ENCODE measurements at regions not wholly inside any gene's neighbourhood (a gene's known extent, or its start where the extent isn't known, plus 50 kb on each side); places are given as distances from the start of the nearest gene placed in this dataset.

- no peaks in the 10 kb centered on the region for H3K9me3 ChIP-seq
- WGBS (ENCODE audit: low lambda C conversion rate) = 38% methylated on average over 7 of the region's 8 CpGs
Observed at GRCh38 chr19:31499281-31500196, 150.3 kb upstream of the TSHZ3 start.

More at GRCh38 chr19:31499281-31500196, 150.3 kb upstream of the TSHZ3 start:
- H3K4me2 ChIP-seq = no peak overlapping the region
- POLR2A ChIA-PET = no interaction called here
- no peak overlapping the region for H3K27ac ChIP-seq (ENCODE audit: low read depth in 2 of 2, low read length in 1 of 2)
- H4K20me1 ChIP-seq (ENCODE audit: insufficient read depth) = no peaks in the 10 kb centered on the region
- no peak for DNase-seq
- CTCF ChIA-PET = no interaction called here
- H3K36me3 ChIP-seq (replicated peaks in 1 of 2; ENCODE audit: control insufficient read depth in 1 of 2, insufficient read depth in 2 of 2, low read length in 1 of 2) = no peaks in the 10 kb centered on the region
- no peaks in the 10 kb centered on the region for H3K9me2 ChIP-seq
- H3K9ac ChIP-seq = no peak overlapping the region
- no peaks in the 10 kb centered on the region; a peak in 1 of 4 replicates for H3K4me1 ChIP-seq (ENCODE audit: control insufficient read depth in 1 of 2, insufficient read depth in 2 of 2, low read depth in 1 of 2, low read length in 1 of 2)
- H3K4me3 ChIP-seq (ENCODE audit: low read depth in 2 of 2, low read length in 1 of 2) = no peak overlapping the region
- no peaks in the 10 kb centered on the region for H3K27me3 ChIP-seq (ENCODE audit: insufficient read depth)
- no peak for TF ChIP-seq SMC3 (IDR thresholded peaks at IDR 0.05; ENCODE audit: low read depth, low read length)
- TF ChIP-seq MEF2A (IDR thresholded peaks at IDR 0.05; ENCODE audit: borderline replicate concordance, low read depth) = no peak
- no peak for TF ChIP-seq CTCF (IDR thresholded peaks at IDR 0.05)
- TF ChIP-seq RXRA (IDR thresholded peaks at IDR 0.05; ENCODE audit: borderline replicate concordance, low read depth) = no peak
- TF ChIP-seq NRF1 (IDR thresholded peaks at IDR 0.05; ENCODE audit: low read depth, low read length) = no peak
- TF ChIP-seq ZBTB33 (IDR thresholded peaks at IDR 0.05; ENCODE audit: borderline replicate concordance, low read depth) = no peak
- no peak for TF ChIP-seq YY1 (IDR thresholded peaks at IDR 0.05; ENCODE audit: low read depth)
- no peak for TF ChIP-seq TAF1 (IDR thresholded peaks at IDR 0.05; ENCODE audit: borderline replicate concordance, low read depth, low read length)
- TF ChIP-seq FOXJ3 (CRISPR knock-in tag; IDR thresholded peaks at IDR 0.05) = no peak
- no peak for TF ChIP-seq FOXM1 (IDR thresholded peaks at IDR 0.05; ENCODE audit: low read depth)
- no peak for TF ChIP-seq EP300 (IDR thresholded peaks at IDR 0.05; ENCODE audit: borderline replicate concordance in 1 of 2, low read depth in 1 of 2, low read length in 1 of 2)
- no peak for TF ChIP-seq MAX (IDR thresholded peaks at IDR 0.05; ENCODE audit: low read depth)
- no peak for TF ChIP-seq NFIC (IDR thresholded peaks at IDR 0.05; ENCODE audit: borderline replicate concordance)
- H3F3A ChIP-seq (replicated peaks; ENCODE audit: insufficient read depth) = no peaks in the 10 kb centered on the region
- no peak overlapping the region for H2AFZ ChIP-seq (ENCODE audit: low read depth)
- no peaks in the 10 kb centered on the region for H3K79me2 ChIP-seq (ENCODE audit: insufficient read depth)

All from SK-N-SH (cell line).